Esophagus muscularis mucosa (tissue), 4 donors: ENCODE measurements at regions not wholly inside any gene's neighbourhood (a gene's known extent, or its start where the extent isn't known, plus 50 kb on each side); places are given as distances from the start of the nearest gene placed in this dataset.

Experiments used
- DNase-seq: peaks from one replicate; pipeline ENCODE4 v3.0.0-alpha.2; 2017; ENCODE audit errors: extremely low spot score
- H3K27ac ChIP-seq, 4 donors: fragments of 200-600 bp; sonication (generic); replicated peaks in 1 of 4; 1 replicate in 3 of 4; 2 replicates in 1 of 4; pipeline ENCODE4 v1.5.1; 2016 to 2019; ENCODE audit warnings: mild to moderate bottlenecking in 1 of 4
- H3K27me3 ChIP-seq, 4 donors: fragments of 200-600 bp; sonication (generic); one replicate each; pipeline versions ENCODE4 v1.5.1 to v1.6.0; 2016 to 2019
- H3K36me3 ChIP-seq, 4 donors: fragments of 200-600 bp; sonication (generic); one replicate each; pipeline ENCODE4 v1.5.1; 2016 to 2019
- H3K4me1 ChIP-seq, 4 donors: fragments of 200-600 bp; sonication (generic); one replicate each; pipeline ENCODE4 v1.5.1; 2016 to 2019
- H3K4me3 ChIP-seq, 4 donors: fragments of 200-600 bp; sonication (generic); 1 replicate in 2 of 4; 2 replicates in 2 of 4; pipeline ENCODE4 v1.5.1; 2016 to 2019; ENCODE audit warnings: mild to moderate bottlenecking in 4 of 4, moderate library complexity in 1 of 4
- H3K9me3 ChIP-seq, 4 donors: fragments of 200-600 bp; sonication (generic); 1 replicate in 3 of 4; 2 replicates in 1 of 4; pipeline ENCODE4 v1.5.1; 2016 to 2019
- EP300 ChIP-seq: sonication (generic); formaldehyde crosslinking; IDR thresholded peaks from one replicate; pipeline ENCODE4 v1.6.1; 2017; ENCODE audit warnings: antibody characterized with exemption
- POLR2A ChIP-seq: fragments of 450-650 bp; IDR thresholded peaks from one replicate; pipeline ENCODE4 v1.6.1; 2017; ENCODE audit warnings: antibody characterized with exemption, moderate library complexity, mild to moderate bottlenecking, low read depth
- POLR2AphosphoS5 ChIP-seq, 2 donors: sonication (generic); formaldehyde crosslinking; IDR thresholded peaks; one replicate each; pipeline ENCODE4 v1.6.1; 2017; ENCODE audit warnings: antibody characterized with exemption in 2 of 2
- WGBS: methylation state at CpG from one replicate; pipeline ENCODE4 v1.1.5; 2018; 5-methylcytosine and 5-hydroxymethylcytosine counted together
- intact Hi-C: fragments of 100-400 bp; cut with DNase I; formaldehyde crosslinking; loops from one replicate; pipeline ENCODE4 v1.15.1; 2023
- TF ChIP-seq, protein P1 (sequence below), 3 experiments: fragments of 200-600 bp in 2 of 3; fragments of 450-650 bp in 1 of 3; sonication (generic) in 2 of 3; IDR thresholded peaks; one replicate each; pipeline ENCODE4 v1.5.1; 2017 to 2019; ENCODE audit warnings: antibody characterized with exemption in 3 of 3, mild to moderate bottlenecking in 2 of 3, moderate library complexity in 1 of 3

DNA sequence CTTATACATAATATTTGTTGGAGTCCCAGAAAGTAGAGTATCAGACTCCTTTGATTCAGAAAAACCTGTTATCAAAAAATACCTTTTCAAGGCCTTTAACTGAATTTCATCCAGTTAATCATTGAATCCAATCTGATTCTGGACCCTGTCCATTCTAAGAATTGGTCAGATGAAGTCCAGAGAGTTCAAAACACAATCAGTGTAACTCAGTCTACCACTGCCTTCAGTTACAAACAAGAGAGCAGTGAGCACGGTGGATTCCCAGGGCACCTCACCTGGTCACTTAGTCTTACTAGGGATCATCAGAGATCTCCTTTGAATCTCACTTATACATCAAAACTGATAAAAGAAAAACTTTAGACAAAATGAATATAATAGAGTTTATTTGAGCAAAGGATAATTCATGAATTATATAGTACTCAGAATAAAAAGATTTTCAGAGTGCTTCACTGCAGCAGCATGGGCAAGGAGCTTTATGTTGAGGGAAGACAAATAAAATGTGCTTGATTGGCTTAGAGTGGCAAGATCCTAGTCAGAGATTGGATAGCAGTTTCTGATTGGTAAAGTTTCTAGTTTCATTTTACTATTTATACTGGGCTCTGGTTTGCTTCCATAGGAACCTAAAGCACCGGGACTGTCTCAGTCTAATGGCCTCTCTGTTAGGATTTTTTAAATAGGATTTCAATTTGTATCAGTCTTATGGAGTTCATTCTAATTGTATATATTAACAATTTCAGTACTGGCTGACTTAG, 474.9 kb upstream of the GOLIM4 start:
- no peak for TF ChIP-seq POLR2A
- TF ChIP-seq, protein P1, sequence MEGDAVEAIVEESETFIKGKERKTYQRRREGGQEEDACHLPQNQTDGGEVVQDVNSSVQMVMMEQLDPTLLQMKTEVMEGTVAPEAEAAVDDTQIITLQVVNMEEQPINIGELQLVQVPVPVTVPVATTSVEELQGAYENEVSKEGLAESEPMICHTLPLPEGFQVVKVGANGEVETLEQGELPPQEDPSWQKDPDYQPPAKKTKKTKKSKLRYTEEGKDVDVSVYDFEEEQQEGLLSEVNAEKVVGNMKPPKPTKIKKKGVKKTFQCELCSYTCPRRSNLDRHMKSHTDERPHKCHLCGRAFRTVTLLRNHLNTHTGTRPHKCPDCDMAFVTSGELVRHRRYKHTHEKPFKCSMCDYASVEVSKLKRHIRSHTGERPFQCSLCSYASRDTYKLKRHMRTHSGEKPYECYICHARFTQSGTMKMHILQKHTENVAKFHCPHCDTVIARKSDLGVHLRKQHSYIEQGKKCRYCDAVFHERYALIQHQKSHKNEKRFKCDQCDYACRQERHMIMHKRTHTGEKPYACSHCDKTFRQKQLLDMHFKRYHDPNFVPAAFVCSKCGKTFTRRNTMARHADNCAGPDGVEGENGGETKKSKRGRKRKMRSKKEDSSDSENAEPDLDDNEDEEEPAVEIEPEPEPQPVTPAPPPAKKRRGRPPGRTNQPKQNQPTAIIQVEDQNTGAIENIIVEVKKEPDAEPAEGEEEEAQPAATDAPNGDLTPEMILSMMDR (IDR thresholded peaks at IDR 0.05) = no peak
- intact Hi-C loops = no loop called here
- no peak for DNase-seq
- no peaks in the 10 kb centered on the region for H3K36me3 ChIP-seq
- no peak overlapping the region for H3K4me3 ChIP-seq
- H3K4me1 ChIP-seq = no peaks in the 10 kb centered on the region
- H3K9me3 ChIP-seq = no peaks in the 10 kb centered on the region
- WGBS = 76% methylated on average over 2 of the region's 2 CpGs
- H3K27me3 ChIP-seq = no peaks in the 10 kb centered on the region
- H3K27ac ChIP-seq = no peak overlapping the region

DNA sequence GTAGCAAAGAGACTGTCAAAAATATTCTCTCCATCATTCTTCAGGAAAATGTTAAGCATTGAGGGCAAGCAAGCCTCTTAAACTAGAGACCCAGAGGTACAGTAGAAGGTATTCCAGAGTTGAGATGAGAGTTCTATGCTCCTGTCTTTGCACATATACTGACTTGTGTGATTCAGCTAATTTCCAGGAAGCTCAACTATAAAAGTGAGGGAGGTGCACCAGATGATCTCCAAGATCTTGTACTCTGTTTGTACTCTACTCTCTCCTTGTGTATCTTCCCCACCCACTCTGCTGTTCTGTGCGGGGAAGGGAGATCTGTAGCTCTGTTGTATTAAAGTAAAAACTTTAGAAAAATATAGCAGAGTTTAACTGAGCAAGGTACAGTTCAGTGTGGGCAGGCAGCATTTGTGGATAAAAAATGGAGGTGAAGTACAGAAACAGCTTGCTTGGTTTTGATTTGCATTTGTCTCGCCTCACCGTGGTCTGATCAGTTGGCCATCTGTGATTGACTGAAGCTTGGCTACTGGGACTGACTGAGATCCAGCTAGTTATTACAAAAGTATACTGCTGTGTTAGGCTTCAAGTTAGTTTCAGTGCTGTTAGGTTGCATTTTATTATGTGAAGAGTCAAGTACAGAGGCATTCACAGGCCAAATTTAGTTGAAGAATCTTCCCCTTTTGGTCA, 463.1 kb upstream of the GOLIM4 start:
- no peak for DNase-seq

DNA sequence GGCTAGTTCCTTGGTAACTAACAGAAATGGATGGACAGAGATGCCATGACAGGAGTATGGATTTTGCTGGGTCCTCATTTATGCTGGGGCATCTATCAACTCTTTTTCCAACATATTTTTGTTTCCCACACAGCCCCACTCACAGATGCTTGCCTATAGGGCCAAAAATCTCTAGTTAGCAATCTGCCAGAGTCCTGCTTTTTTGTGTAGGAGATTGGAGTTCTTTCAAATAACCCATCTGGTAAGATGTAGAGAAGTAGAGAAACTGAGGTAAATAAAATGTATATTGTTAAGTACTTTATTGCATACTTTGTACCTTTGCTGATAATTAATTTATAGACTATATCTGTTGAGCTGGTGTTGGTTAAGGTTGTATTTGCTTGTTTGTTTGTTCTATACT, 456.5 kb upstream of the GOLIM4 start:
- Histone ChIP-seq H3K4me1 (no peaks in the 10 kb centered on the region), H3K27me3 (no peaks in the 10 kb centered on the region), H3K9me3 (no peaks in the 10 kb centered on the region), H3K4me3 (no peak overlapping the region), H3K36me3 (no peaks in the 10 kb centered on the region), H3K27ac (no peak overlapping the region)
- intact Hi-C loops = no loop called here
- no peak for DNase-seq
- TF ChIP-seq POLR2A (no peak), EP300 (no peak), POLR2AphosphoS5 (IDR thresholded peaks at IDR 0.05) (no peak)
- TF ChIP-seq, protein P1 (IDR thresholded peaks at IDR 0.05) = no peak

More for the DNA sequence above, 463.1 kb upstream of the GOLIM4 start:
- H3K27me3 ChIP-seq = no peaks in the 10 kb centered on the region
- no peaks in the 10 kb centered on the region for H3K9me3 ChIP-seq
- H3K4me3 ChIP-seq = no peak overlapping the region
- no peak overlapping the region for H3K27ac ChIP-seq
- intact Hi-C loops = no loop called here
- no peaks in the 10 kb centered on the region for H3K4me1 ChIP-seq
- WGBS = 71% methylated on average over 3 of the region's 3 CpGs
- TF ChIP-seq POLR2A = no peak
- TF ChIP-seq, protein P1 (IDR thresholded peaks at IDR 0.05) = no peak
- H3K36me3 ChIP-seq = no peaks in the 10 kb centered on the region

DNA sequence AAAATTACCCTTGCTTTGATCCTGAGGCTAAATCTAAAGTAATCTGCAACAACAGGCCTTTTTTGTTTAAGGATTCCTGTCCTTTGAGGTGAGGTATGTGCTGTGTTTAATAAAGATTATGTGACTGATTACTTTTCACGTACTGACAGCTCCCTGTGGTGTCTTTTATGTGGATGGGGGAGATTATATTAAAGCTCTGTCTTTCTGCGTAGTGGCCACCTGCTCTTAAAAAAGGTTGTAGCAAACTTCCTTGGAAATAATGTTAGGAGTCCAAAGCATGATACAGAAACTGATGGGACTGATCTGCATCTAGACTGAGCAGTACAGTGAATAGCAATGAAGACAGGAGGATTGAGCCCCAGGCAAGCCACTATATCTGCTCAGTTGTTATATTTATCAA, 453.0 kb upstream of the GOLIM4 start:
- no peak overlapping the region for H3K4me3 ChIP-seq
- no peak for DNase-seq
- H3K27ac ChIP-seq = no peak overlapping the region
- no peaks in the 10 kb centered on the region for H3K36me3 ChIP-seq
- intact Hi-C loops = no loop called here
- no peaks in the 10 kb centered on the region for H3K27me3 ChIP-seq
- TF ChIP-seq, protein P1 (IDR thresholded peaks at IDR 0.05) = no peak
- no peak for TF ChIP-seq POLR2AphosphoS5 (IDR thresholded peaks at IDR 0.05)
- TF ChIP-seq EP300 = no peak
- TF ChIP-seq POLR2A = no peak
- 58% methylated on average over 2 of the region's 2 CpGs for WGBS
- peaks cover 0 to 13% (median 8%) of the 10 kb centered on the region in 4 donors for H3K4me1 ChIP-seq
- H3K9me3 ChIP-seq = no peaks in the 10 kb centered on the region
